Vagina (tissue), 2 donors: ENCODE measurements at regions not wholly inside any gene's neighbourhood (a gene's known extent, or its start where the extent isn't known, plus 50 kb on each side); places are given as distances from the start of the nearest gene placed in this dataset.

Experiments used
- POLR2A ChIP-seq, 2 donors: fragments of 450-650 bp; IDR thresholded peaks; one replicate each; pipeline ENCODE4 v1.6.1; 2017; ENCODE audit warnings: antibody characterized with exemption in 2 of 2, mild to moderate bottlenecking in 2 of 2, moderate library complexity in 2 of 2
- POLR2AphosphoS5 ChIP-seq, 2 donors: sonication (generic); formaldehyde crosslinking; IDR thresholded peaks; one replicate each; pipeline ENCODE4 v1.9.0; 2017; ENCODE audit warnings: antibody characterized with exemption in 2 of 2, mild to moderate bottlenecking in 2 of 2, low read depth in 1 of 2; ENCODE audit not compliant: insufficient read depth in 1 of 2
- TF ChIP-seq, protein P1 (sequence below), 3 experiments: fragments of 450-650 bp in 2 of 3; fragments of 200-600 bp in 1 of 3; sonication (generic) in 1 of 3; IDR thresholded peaks; one replicate each; pipeline ENCODE4 v1.5.1; 2017 to 2019; ENCODE audit warnings: antibody characterized with exemption in 3 of 3, mild to moderate bottlenecking in 2 of 3, moderate library complexity in 2 of 3

DNA sequence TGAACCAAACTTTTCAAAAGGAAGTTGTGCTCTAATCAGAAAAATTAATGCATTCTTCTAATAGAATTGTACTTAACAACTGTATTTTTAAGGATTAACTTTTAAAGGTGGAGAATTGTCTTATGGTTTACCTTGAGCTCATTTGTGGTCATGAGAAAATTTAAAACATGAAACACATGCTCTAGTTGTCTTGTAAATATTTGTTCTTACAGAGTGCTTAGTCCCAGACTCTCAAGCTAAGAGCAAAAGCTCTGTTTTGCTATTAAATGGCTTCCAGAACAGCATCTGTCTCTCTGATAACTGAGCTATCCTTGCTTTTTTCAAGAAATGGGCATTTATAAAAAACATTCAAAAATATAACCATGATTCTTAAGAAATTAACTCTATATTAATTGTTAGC lies 512.2 kb upstream of the SYNCRIP start:
- TF ChIP-seq, protein P1, sequence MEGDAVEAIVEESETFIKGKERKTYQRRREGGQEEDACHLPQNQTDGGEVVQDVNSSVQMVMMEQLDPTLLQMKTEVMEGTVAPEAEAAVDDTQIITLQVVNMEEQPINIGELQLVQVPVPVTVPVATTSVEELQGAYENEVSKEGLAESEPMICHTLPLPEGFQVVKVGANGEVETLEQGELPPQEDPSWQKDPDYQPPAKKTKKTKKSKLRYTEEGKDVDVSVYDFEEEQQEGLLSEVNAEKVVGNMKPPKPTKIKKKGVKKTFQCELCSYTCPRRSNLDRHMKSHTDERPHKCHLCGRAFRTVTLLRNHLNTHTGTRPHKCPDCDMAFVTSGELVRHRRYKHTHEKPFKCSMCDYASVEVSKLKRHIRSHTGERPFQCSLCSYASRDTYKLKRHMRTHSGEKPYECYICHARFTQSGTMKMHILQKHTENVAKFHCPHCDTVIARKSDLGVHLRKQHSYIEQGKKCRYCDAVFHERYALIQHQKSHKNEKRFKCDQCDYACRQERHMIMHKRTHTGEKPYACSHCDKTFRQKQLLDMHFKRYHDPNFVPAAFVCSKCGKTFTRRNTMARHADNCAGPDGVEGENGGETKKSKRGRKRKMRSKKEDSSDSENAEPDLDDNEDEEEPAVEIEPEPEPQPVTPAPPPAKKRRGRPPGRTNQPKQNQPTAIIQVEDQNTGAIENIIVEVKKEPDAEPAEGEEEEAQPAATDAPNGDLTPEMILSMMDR (IDR thresholded peaks at IDR 0.05), result no peak
- TF ChIP-seq POLR2AphosphoS5 (IDR thresholded peaks at IDR 0.05; ENCODE audit: insufficient read depth in 1 of 2, low read depth in 1 of 2), result no peak
- TF ChIP-seq POLR2A (IDR thresholded peaks at IDR 0.05), result no peak
